Common myeloid progenitor, CD34-positive (primary cell): ENCODE measurements at regions not wholly inside any gene's neighbourhood (a gene's known extent, or its start where the extent isn't known, plus 50 kb on each side); places are given as distances from the start of the nearest gene placed in this dataset.
A peak's percentile ranks its signal among the peaks of the same experiment; 100 is the strongest.

ENCODE experiments used
- CTCF ChIA-PET: fragments of 350-600 bp; sonication (Branson Sonifier 250); formaldehyde crosslinking; loops from one replicate; lab custom pipeline; 2021; ENCODE audit warnings: antibody characterized with exemption; lab: Charles Lee
- POLR2A ChIA-PET: fragments of 350-600 bp; sonication (Branson Sonifier 250); formaldehyde crosslinking; loops from one replicate; lab custom pipeline; 2021; ENCODE audit warnings: antibody characterized with exemption; lab: Charles Lee
- DNase-seq, 3 donors: peaks; one replicate each; pipeline versions ENCODE4 v3.0.0 to v3.0.0-alpha.2; 2013
- H3K27ac ChIP-seq, 2 experiments: 1 replicate in 1 of 2; 2 replicates in 1 of 2; pipeline ENCODE4 v1.7.0; 2013; ENCODE audit warnings: inconsistent platforms in 2 of 2, low read length in 2 of 2, mild to moderate bottlenecking in 2 of 2, low read depth in 1 of 2, moderate library complexity in 1 of 2; ENCODE audit not compliant: severe bottlenecking in 2 of 2, insufficient read depth in 1 of 2, poor library complexity in 1 of 2
- H3K27me3 ChIP-seq, 5 experiments: replicated peaks in 2 of 5; 1 replicate in 3 of 5; 2 replicates in 2 of 5; pipeline versions ENCODE4 v1.6.1 to v1.7.0; 2013; ENCODE audit warnings: low read length in 4 of 5, mild to moderate bottlenecking in 2 of 5, moderate library complexity in 2 of 5, inconsistent platforms in 1 of 5; ENCODE audit not compliant: insufficient read depth in 5 of 5, control insufficient read depth in 4 of 5
- H3K36me3 ChIP-seq, 4 experiments: 1 replicate in 2 of 4; 2 replicates in 2 of 4; pipeline versions ENCODE4 v1.6.1 to v1.7.0; 2013; ENCODE audit warnings: low read length in 3 of 4, control low read depth in 1 of 4, mild to moderate bottlenecking in 1 of 4; ENCODE audit not compliant: control insufficient read depth in 4 of 4, insufficient read depth in 4 of 4
- H3K4me1 ChIP-seq, 4 experiments: 1 replicate in 3 of 4; 2 replicates in 1 of 4; pipeline versions ENCODE4 v1.6.1 to v1.7.1; 2013; ENCODE audit warnings: low read length in 3 of 4, mild to moderate bottlenecking in 3 of 4, control low read depth in 1 of 4, inconsistent platforms in 1 of 4, moderate library complexity in 1 of 4; ENCODE audit not compliant: control insufficient read depth in 4 of 4, insufficient read depth in 4 of 4; ENCODE audit errors: control extremely low read depth in 1 of 4
- H3K4me3 ChIP-seq, 7 experiments: 1 replicate in 4 of 7; 2 replicates in 3 of 7; pipeline versions ENCODE4 v1.5.1 to v1.7.0; 2013; ENCODE audit warnings: mild to moderate bottlenecking in 7 of 7, low read length in 6 of 7, moderate library complexity in 6 of 7, inconsistent platforms in 2 of 7, low read depth in 2 of 7, control low read depth in 1 of 7; ENCODE audit not compliant: insufficient read depth in 4 of 7, control insufficient read depth in 1 of 7; ENCODE audit errors: extremely low read depth in 1 of 7
- H3K9me3 ChIP-seq, 5 experiments: 1 replicate in 4 of 5; 2 replicates in 1 of 5; pipeline versions ENCODE4 v1.6.1 to v1.7.1; 2013; ENCODE audit warnings: low read length in 4 of 5, mild to moderate bottlenecking in 2 of 5, inconsistent platforms in 1 of 5, low read depth in 1 of 5, moderate library complexity in 1 of 5; ENCODE audit not compliant: control insufficient read depth in 4 of 5, insufficient read depth in 2 of 5; ENCODE audit errors: control extremely low read depth in 1 of 5
- WGBS: methylation state at CpG from one replicate; pipeline ENCODE4 v1.1.5; 2013; ENCODE audit not compliant: insufficient coverage; 5-methylcytosine and 5-hydroxymethylcytosine counted together

DNA sequence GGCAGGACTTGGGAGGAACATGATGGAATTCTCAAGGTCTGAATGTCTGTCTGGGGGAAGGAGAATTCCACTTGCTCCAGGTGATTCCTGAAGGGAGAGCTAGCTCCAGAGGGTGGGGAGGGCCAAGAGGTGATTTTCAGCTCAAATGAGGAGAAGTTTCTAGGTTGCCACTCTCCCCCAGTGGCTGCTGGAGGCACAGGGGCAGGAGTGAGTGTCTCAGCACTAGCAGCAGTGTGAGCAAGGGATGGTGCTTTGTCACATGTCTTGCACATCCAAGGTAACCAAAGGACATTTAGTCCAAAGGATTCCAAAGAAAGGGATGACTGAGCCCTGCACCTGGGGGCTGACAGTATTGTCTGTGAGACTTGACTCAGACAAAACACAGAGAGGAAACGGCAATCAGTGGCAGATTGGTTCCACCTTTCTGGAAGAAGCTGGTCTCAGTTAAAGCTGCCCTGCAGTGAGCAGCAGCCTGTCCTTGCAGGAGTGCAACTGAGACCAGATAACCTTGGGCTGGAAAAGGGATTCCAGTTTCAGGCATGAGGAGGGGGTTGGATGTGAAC is 51.2 kb upstream of the PCBD1 start:
- POLR2A ChIA-PET, result interaction anchor here (0.6 kb wide), 1 partner anchor 16 kb away, joined by 3 read pairs; no protein-coding TSS in a partner anchor
- 91% methylated on average over 1 of the region's 1 CpG for WGBS

DNA sequence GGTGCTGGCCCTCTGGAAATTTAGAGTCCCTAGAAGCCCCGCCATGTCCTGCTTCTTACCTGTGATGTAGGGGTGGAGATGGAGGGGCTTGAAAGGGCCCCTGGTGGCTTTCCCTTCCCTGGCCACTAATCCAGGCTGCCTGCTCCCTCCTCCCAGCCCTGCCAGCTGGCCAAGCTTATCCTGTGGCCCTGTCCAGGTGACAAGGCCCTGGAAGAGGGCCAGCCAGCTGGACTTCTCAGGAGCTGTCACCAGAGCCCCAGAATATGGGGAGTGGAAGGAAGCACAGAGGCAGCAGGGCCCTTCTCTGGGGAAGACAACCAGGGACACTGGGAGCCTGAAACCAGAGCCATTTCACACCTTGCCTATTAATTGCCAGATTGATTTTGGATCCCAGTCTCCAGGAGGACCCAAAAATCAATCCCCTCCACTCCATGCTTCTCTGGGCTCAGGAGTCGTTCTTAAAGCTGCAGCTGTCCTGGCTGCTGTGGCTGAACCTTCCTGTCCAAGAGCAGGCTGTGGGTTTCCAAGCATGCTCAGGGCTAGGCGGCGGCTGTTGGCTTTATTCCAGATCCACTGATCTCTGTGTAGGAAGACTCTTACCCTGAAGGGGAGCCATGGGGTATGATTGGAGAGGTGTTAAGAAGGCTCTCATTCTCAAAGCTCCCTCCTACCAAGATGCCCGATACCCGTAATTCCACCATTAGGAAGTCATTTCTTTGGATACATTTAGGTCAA is 52.6 kb upstream of the PCBD1 start:
- 45% methylated on average over 3 of the region's 6 CpGs for WGBS
- no peaks in the 10 kb centered on the region for H3K36me3 ChIP-seq
- H3K27me3 ChIP-seq, result peaks cover 0 to 4% (median 0%) of the 10 kb centered on the region in 5 experiments
- H3K27ac ChIP-seq, result no peak overlapping the region
- no peak overlapping the region for H3K4me3 ChIP-seq
- peak; percentile 18 to 68 (median 60) for DNase-seq
- no peaks in the 10 kb centered on the region for H3K9me3 ChIP-seq
- no peaks in the 10 kb centered on the region for H3K4me1 ChIP-seq
- CTCF ChIA-PET, result interaction anchor here (0.8 to 1.5 kb wide), 4 partner anchors 14 to 397 kb away, joined by 3 read pairs; no protein-coding TSS in a partner anchor
- POLR2A ChIA-PET, result no interaction called here

More for the DNA sequence above, 51.2 kb upstream of the PCBD1 start:
- Histone ChIP-seq H3K36me3 (no peaks in the 10 kb centered on the region), H3K4me3 (no peak overlapping the region), H3K27me3 (peaks cover 0 to 4% (median 0%) of the 10 kb centered on the region in 5 experiments), H3K27ac (no peak overlapping the region), H3K9me3 (no peaks in the 10 kb centered on the region), H3K4me1 (peaks cover 0 to 2% (median 0%) of the 10 kb centered on the region in 4 experiments)
- DNase-seq, result no peak
- CTCF ChIA-PET, result interaction anchor here (1.0 to 5.2 kb wide), 4 partner anchors 12 to 398 kb away, joined by 3 to 21 read pairs (median 4); no protein-coding TSS in a partner anchor

DNA sequence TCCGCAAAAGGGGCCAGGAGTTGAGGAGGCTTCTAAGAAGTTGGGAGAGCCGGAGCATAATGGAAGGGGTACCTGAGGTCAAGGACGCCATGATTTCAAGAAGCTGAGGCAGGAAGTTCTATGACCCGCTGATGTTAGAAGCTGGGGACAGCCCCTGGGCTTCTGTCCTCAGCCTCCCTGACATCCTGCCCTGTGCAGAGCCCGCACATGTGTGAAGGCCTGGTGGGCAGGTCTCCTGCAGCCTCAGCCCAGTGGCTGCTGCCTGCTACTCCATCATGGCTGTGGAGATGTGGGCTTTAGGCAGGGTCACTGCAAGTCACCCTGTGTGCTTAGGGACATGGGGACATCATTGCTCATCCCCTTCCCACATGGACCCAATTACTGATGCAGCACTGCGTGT is 53.8 kb upstream of the PCBD1 start:
- ChIA-PET POLR2A (no interaction called here), CTCF (interaction anchor here (0.8 to 1.5 kb wide), 2 partner anchors 12 to 18 kb away, joined by 3 read pairs; no protein-coding TSS in a partner anchor)
- no peak overlapping the region for H3K4me3 ChIP-seq
- H3K9me3 ChIP-seq, result no peaks in the 10 kb centered on the region
- no peak for DNase-seq
- 85% methylated on average over 3 of the region's 6 CpGs for WGBS
- H3K27ac ChIP-seq, result no peak overlapping the region
- H3K27me3 ChIP-seq, result peaks cover 0 to 4% (median 0%) of the 10 kb centered on the region in 5 experiments
- H3K36me3 ChIP-seq, result no peaks in the 10 kb centered on the region
- no peaks in the 10 kb centered on the region for H3K4me1 ChIP-seq

DNA sequence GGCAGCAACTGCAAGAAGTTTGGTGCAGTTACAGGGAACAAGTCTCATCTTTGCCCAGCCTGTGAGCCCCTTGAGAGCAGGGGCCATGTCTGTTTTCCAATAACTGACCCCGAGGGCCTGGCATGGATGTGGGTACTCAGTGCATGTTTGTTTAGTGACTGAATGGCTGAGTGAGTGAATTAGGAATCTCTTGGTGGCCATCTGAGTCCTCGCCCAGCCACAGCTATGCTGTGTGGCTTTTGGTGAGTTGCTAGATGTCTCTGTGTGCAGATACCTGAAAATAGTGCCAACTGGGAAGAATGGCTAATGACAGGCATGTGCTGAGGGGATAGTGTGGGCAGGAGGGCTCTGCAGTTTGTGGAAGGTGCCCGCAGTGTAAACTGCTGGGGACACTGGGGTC is 54.4 kb upstream of the PCBD1 start:
- CTCF ChIA-PET, result interaction anchor here (1.4 kb wide), 1 partner anchor 18 kb away, joined by 3 read pairs; no protein-coding TSS in a partner anchor
- 100% methylated on average over 3 of the region's 3 CpGs for WGBS

DNA sequence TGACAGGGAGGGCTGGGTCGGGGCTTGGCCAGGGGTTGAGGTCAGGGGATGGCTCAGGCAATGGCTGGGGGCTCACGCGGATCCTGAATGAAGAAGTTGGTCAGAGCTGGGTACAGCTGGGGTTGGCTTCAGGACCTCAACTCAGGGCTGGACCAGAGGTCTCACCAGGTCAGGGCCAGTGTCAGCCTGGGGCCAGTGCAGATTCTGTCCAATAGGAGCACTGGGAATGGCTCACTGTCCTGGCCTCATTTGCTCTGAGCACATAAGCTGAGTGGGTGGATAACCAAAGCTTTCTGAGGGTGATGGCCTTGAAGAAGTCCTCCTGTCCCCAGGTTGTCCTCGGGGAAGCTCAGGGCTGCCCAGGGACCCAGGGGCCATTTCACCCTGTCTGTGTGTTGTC is 54.9 kb upstream of the PCBD1 start:
- ChIA-PET CTCF (interaction anchor here (1.0 to 1.6 kb wide), 3 partner anchors 17 to 341 kb away, joined by 3 read pairs; no protein-coding TSS in a partner anchor), POLR2A (no interaction called here)
- Histone ChIP-seq H3K36me3 (no peaks in the 10 kb centered on the region), H3K4me1 (no peaks in the 10 kb centered on the region), H3K27ac (no peak overlapping the region), H3K4me3 (no peak overlapping the region), H3K27me3 (peaks cover 0 to 4% (median 0%) of the 10 kb centered on the region in 5 experiments), H3K9me3 (no peaks in the 10 kb centered on the region)
- no peak for DNase-seq
- 83% methylated on average over 3 of the region's 4 CpGs for WGBS

More for the DNA sequence above, 54.4 kb upstream of the PCBD1 start:
- Histone ChIP-seq H3K9me3 (no peaks in the 10 kb centered on the region), H3K36me3 (no peaks in the 10 kb centered on the region), H3K27me3 (peaks cover 0 to 4% (median 0%) of the 10 kb centered on the region in 5 experiments), H3K27ac (no peak overlapping the region), H3K4me3 (no peak overlapping the region), H3K4me1 (no peaks in the 10 kb centered on the region)
- no peak for DNase-seq
- POLR2A ChIA-PET, result no interaction called here

DNA sequence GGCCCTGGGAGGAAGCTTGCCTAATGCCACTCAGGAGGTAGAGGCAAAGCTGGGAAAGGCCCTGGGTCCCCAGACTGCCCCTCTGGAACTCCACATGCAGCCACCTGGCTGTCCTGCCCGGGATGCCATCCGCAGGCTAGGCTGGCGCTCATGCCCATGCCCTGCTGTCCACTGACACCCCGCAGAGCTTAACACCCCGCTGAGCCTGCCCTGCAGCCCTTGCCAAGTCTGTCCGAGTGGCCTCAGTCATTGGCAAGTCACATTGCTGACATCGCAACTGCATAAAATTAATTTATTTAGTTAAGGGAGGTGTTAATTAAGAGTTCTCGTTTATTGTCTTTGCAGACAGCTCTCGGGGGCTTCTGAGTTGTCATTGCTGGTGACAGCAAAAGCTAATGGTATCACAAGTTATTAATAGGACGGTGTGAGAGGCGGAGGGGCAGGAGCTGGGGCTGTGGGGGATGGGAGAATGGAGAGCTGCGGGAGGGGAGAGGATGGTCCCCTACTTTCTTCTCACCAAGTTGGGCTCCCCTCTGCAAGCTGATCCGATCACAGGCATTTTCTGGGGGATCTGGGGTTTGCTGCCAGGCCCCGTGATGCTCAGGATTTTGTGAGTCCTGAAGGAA is 55.6 kb upstream of the PCBD1 start:
- Histone ChIP-seq H3K27ac (no peak overlapping the region), H3K4me3 (no peak overlapping the region), H3K9me3 (no peaks in the 10 kb centered on the region), H3K4me1 (no peaks in the 10 kb centered on the region), H3K36me3 (no peaks in the 10 kb centered on the region), H3K27me3 (peaks cover 0 to 4% (median 0%) of the 10 kb centered on the region in 5 experiments)
- no peak for DNase-seq
- CTCF ChIA-PET, result interaction anchor here (0.9 to 1.6 kb wide), 6 partner anchors 12 to 340 kb away, joined by 3 to 4 read pairs (median 3); no protein-coding TSS in a partner anchor
- 95% methylated on average over 12 of the region's 14 CpGs for WGBS
- POLR2A ChIA-PET, result interaction anchor here (0.7 kb wide), 1 partner anchor 12 kb away, joined by 3 read pairs; no protein-coding TSS in a partner anchor
